H1 (cell line): ENCODE measurements at regions not wholly inside any gene's neighbourhood (a gene's known extent, or its start where the extent isn't known, plus 50 kb on each side); places are given as distances from the start of the nearest gene placed in this dataset.
A peak's percentile ranks its signal among the peaks of the same experiment; 100 is the strongest.

Source experiments
- CTCF ChIA-PET: fragments of 300-600 bp; sonication (Branson Sonifier 250); formaldehyde crosslinking; loops from one replicate; lab custom pipeline; 2021; ENCODE audit not compliant: partially characterized antibody; lab: Charles Lee
- POLR2A ChIA-PET: fragments of 300-600 bp; sonication (Branson Sonifier 250); formaldehyde crosslinking; loops from one replicate; lab custom pipeline; 2021; ENCODE audit warnings: inconsistent platforms; ENCODE audit not compliant: partially characterized antibody; lab: Charles Lee
- DNase-seq, 2 experiments: peaks; one replicate each; pipeline versions ENCODE4 v3.0.0 to v3.0.0-alpha.2; 2010 to 2022; ENCODE audit warnings: low spot score in 2 of 2, low read depth in 1 of 2, mixed read lengths in 1 of 2
- FAIRE-seq: peaks from 2 replicates; lab custom pipeline; 2011; peaks lifted over from hg19 to GRCh38; lab: Jason Lieb, UNC
- H2AFZ ChIP-seq: 2 replicates; pipeline ENCODE4 v1.8.1; 2012; ENCODE audit warnings: low read length, inconsistent platforms
- H2AK5ac ChIP-seq: 2 replicates; pipeline ENCODE4 v1.6.1; 2013; ENCODE audit warnings: low read depth, low read length
- H2BK120ac ChIP-seq: replicated peaks from 2 replicates; pipeline ENCODE3; 2013; ENCODE audit warnings: low read depth, low read length, inconsistent platforms
- H2BK12ac ChIP-seq: 2 replicates; pipeline ENCODE4 v1.6.1; 2013; ENCODE audit warnings: low read depth, low read length
- H2BK15ac ChIP-seq: 2 replicates; pipeline ENCODE4 v1.6.1; 2013; ENCODE audit warnings: low read length
- H2BK20ac ChIP-seq: 2 replicates; pipeline ENCODE4 v1.6.1; 2013; ENCODE audit warnings: low read length
- H2BK5ac ChIP-seq: 2 replicates; pipeline ENCODE4 v1.6.1; 2013; ENCODE audit warnings: low read depth, low read length
- H3K14ac ChIP-seq: 2 replicates; pipeline ENCODE4 v1.6.1; 2013; ENCODE audit warnings: inconsistent platforms; ENCODE audit not compliant: insufficient read length
- H3K18ac ChIP-seq: 2 replicates; pipeline ENCODE4 v1.6.1; 2013; ENCODE audit warnings: low read length; ENCODE audit errors: extremely low read depth
- H3K23ac ChIP-seq: 2 replicates; pipeline ENCODE4 v1.6.1; 2013; ENCODE audit warnings: inconsistent platforms; ENCODE audit not compliant: insufficient read length
- H3K23me2 ChIP-seq: 2 replicates; pipeline ENCODE4 v1.6.1; 2013; ENCODE audit warnings: low read depth, low read length
- H3K27ac ChIP-seq: 2 replicates; pipeline ENCODE4 v1.6.1; 2011; ENCODE audit warnings: low read depth, low read length, inconsistent platforms
- H3K27me3 ChIP-seq, 4 experiments: replicated peaks in 1 of 4; 1 replicate in 1 of 4; 2 replicates in 3 of 4; pipeline versions ENCODE4 v1.6.1 to v1.8.1; 2011 to 2013; ENCODE audit warnings: low read length in 3 of 4, mild to moderate bottlenecking in 3 of 4, inconsistent platforms in 2 of 4, mixed read lengths in 2 of 4, moderate library complexity in 1 of 4; ENCODE audit not compliant: control insufficient read depth in 3 of 4, insufficient read depth in 3 of 4; ENCODE audit errors: extremely low read depth in 1 of 4
- H3K36me3 ChIP-seq, 4 experiments: 2 replicates each; pipeline versions ENCODE4 v1.6.1 to v1.8.1; 2011 to 2013; ENCODE audit warnings: mild to moderate bottlenecking in 4 of 4, low read length in 3 of 4, moderate library complexity in 2 of 4, control low read depth in 1 of 4, inconsistent platforms in 1 of 4; ENCODE audit not compliant: insufficient read depth in 4 of 4, control insufficient read depth in 2 of 4
- H3K4ac ChIP-seq: replicated peaks from 2 replicates; pipeline ENCODE3; 2013; ENCODE audit warnings: low read length, low read depth, mixed read lengths, inconsistent platforms; ENCODE audit not compliant: insufficient read length
- H3K4me1 ChIP-seq, 4 experiments: replicated peaks in 1 of 4; 1 replicate in 1 of 4; 2 replicates in 3 of 4; pipeline versions ENCODE4 v1.6.1 to v1.8.1; 2011 to 2013; ENCODE audit warnings: low read length in 3 of 4, inconsistent platforms in 2 of 4, mixed read lengths in 1 of 4; ENCODE audit not compliant: insufficient read depth in 4 of 4, control insufficient read depth in 3 of 4
- H3K4me2 ChIP-seq, 2 experiments: 2 replicates each; pipeline versions ENCODE4 v1.6.1 to v1.8.1; 2011 to 2013; ENCODE audit warnings: low read depth in 2 of 2, low read length in 2 of 2, control low read depth in 1 of 2, inconsistent platforms in 1 of 2, mild to moderate bottlenecking in 1 of 2; ENCODE audit not compliant: insufficient read depth in 1 of 2
- H3K4me3 ChIP-seq, 4 experiments: fragments of 200-600, 300-600 bp in 1 of 4; sonication (generic), shearing (Covaris generic), sonication (Bioruptor Twin) in 1 of 4; 2 replicates each; pipeline versions ENCODE4 v1.5.1 to v1.8.1; 2011 to 2016; ENCODE audit warnings: low read length in 4 of 4, low read depth in 3 of 4, control low read depth in 2 of 4, inconsistent platforms in 2 of 4, mild to moderate bottlenecking in 2 of 4, mixed read lengths in 1 of 4, moderate library complexity in 1 of 4; ENCODE audit not compliant: insufficient read depth in 2 of 4; ENCODE audit errors: extremely low read depth in 1 of 4
- H3K56ac ChIP-seq: replicated peaks from 2 replicates; pipeline ENCODE3; 2013; ENCODE audit warnings: low read depth, mild to moderate bottlenecking, mixed read lengths, low read length, inconsistent platforms; ENCODE audit not compliant: insufficient read length
- H3K79me1 ChIP-seq: 2 replicates; pipeline ENCODE4 v1.6.1; 2013; ENCODE audit warnings: low read depth, low read length, control low read depth
- H3K79me2 ChIP-seq, 2 experiments: 2 replicates each; pipeline versions ENCODE4 v1.6.1 to v1.8.1; 2012 to 2013; ENCODE audit warnings: low read length in 2 of 2, mild to moderate bottlenecking in 2 of 2, inconsistent platforms in 1 of 2; ENCODE audit not compliant: insufficient read depth in 2 of 2, control insufficient read depth in 1 of 2
- H3K9ac ChIP-seq, 4 experiments: replicated peaks in 1 of 4; 1 replicate in 1 of 4; 2 replicates in 3 of 4; pipeline versions ENCODE4 v1.6.1 to v1.8.1; 2011 to 2013; ENCODE audit warnings: low read depth in 3 of 4, low read length in 3 of 4, control low read depth in 2 of 4, mild to moderate bottlenecking in 2 of 4, moderate library complexity in 2 of 4, inconsistent platforms in 1 of 4; ENCODE audit errors: extremely low read depth in 1 of 4
- H3K9me3 ChIP-seq, 2 experiments: 2 replicates each; pipeline versions ENCODE4 v1.6.1 to v1.8.1; 2012 to 2013; ENCODE audit warnings: mild to moderate bottlenecking in 2 of 2, moderate library complexity in 2 of 2, control low read depth in 1 of 2, inconsistent platforms in 1 of 2, low read depth in 1 of 2, low read length in 1 of 2, mixed read lengths in 1 of 2; ENCODE audit not compliant: insufficient read depth in 2 of 2
- H4K20me1 ChIP-seq, 2 experiments: replicated peaks in 1 of 2; 2 replicates each; pipeline versions ENCODE3 to v1.8.1; 2011 to 2013; ENCODE audit warnings: inconsistent platforms in 2 of 2, low read length in 2 of 2, mild to moderate bottlenecking in 1 of 2; ENCODE audit not compliant: insufficient read depth in 2 of 2, control insufficient read depth in 1 of 2
- H4K5ac ChIP-seq: 2 replicates; pipeline ENCODE4 v1.6.1; 2013; ENCODE audit warnings: low read length, low read depth, mixed read lengths, inconsistent platforms; ENCODE audit not compliant: insufficient read length
- H4K8ac ChIP-seq: 2 replicates; pipeline ENCODE4 v1.8.0; 2013; ENCODE audit warnings: mild to moderate bottlenecking, moderate library complexity, low read length, inconsistent platforms; ENCODE audit not compliant: insufficient read depth; ENCODE audit errors: extremely low read depth
- H4K91ac ChIP-seq: replicated peaks from 2 replicates; pipeline ENCODE3; 2013; ENCODE audit warnings: low read length, mixed read lengths, inconsistent platforms; ENCODE audit not compliant: insufficient read length
- HDAC6 ChIP-seq: IDR thresholded peaks from one replicate; pipeline ENCODE4 v1.7.1; 2012; ENCODE audit warnings: low read depth, mild to moderate bottlenecking, inconsistent platforms, low read length, moderate library complexity
- RBBP5 ChIP-seq: IDR thresholded peaks from 2 replicates; pipeline ENCODE4 v1.7.1; 2012; ENCODE audit warnings: low read depth, mild to moderate bottlenecking, inconsistent platforms, low read length, moderate library complexity, borderline replicate concordance
- WGBS, 2 experiments: shearing (Covaris generic) in 1 of 2; methylation state at CpG; one replicate each; pipeline versions ENCODE4 v1.1.6 to v1.1.7; 2013 to 2015; ENCODE audit warnings: low lambda C conversion rate in 2 of 2, mixed read lengths in 2 of 2, inconsistent platforms in 1 of 2, low coverage in 1 of 2, missing lambda C conversion rate in 1 of 2; ENCODE audit not compliant: insufficient replicate concordance in 2 of 2, insufficient coverage in 1 of 2, insufficient read length in 1 of 2; ENCODE audit errors: extremely low coverage in 1 of 2, missing lambda C conversion rate in 1 of 2; 5-methylcytosine and 5-hydroxymethylcytosine counted together

- H2BK120ac ChIP-seq: no peak overlapping the region
- no peak overlapping the region for H3K4me3 ChIP-seq
- no peak overlapping the region for H3K14ac ChIP-seq
- H3K18ac ChIP-seq: no peak overlapping the region
- FAIRE-seq (no peak), DNase-seq (no peak)
- no peaks in the 10 kb centered on the region for H3K9me3 ChIP-seq
- no peak overlapping the region for H3K56ac ChIP-seq
- H3K9ac ChIP-seq: no peak overlapping the region
- H2AFZ ChIP-seq: no peak overlapping the region
- H4K91ac ChIP-seq: no peak overlapping the region
- H3K23ac ChIP-seq: no peak overlapping the region
- H2BK20ac ChIP-seq: no peak overlapping the region
- WGBS, 2 experiments: 92% methylated on average over 25 of the region's 44 CpGs; no CpG with 5 or more reads in 1 of the 2 experiments
- TF ChIP-seq HDAC6 (no peak), RBBP5 (no peak)
- H3K36me3 ChIP-seq: no peaks in the 10 kb centered on the region
- CTCF ChIA-PET: interaction anchor here (0.9 to 5.9 kb wide), 2 partner anchors 17 to 177 kb away, joined by 3 to 49 read pairs; no protein-coding TSS in a partner anchor
- H3K4ac ChIP-seq: no peak overlapping the region
- peaks cover 3% of the 10 kb centered on the region; the same call in 1 of the 2 replicates for H3K23me2 ChIP-seq
- H4K20me1 ChIP-seq: peaks cover 0 to 6% of the 10 kb centered on the region in 2 experiments
- no peak overlapping the region for H2BK15ac ChIP-seq
- H3K79me1 ChIP-seq: no peaks in the 10 kb centered on the region
- H4K5ac ChIP-seq: no peak overlapping the region
- H3K4me1 ChIP-seq: no peaks in the 10 kb centered on the region; a peak in 1 of 7 replicates
- no peaks in the 10 kb centered on the region for H3K79me2 ChIP-seq
- H2BK5ac ChIP-seq: no peak overlapping the region
- H4K8ac ChIP-seq: peak overlapping the region; percentile 77
- no peak overlapping the region for H3K4me2 ChIP-seq
- POLR2A ChIA-PET: no interaction called here
- no peaks in the 10 kb centered on the region for H3K27me3 ChIP-seq
- no peak overlapping the region for H2AK5ac ChIP-seq
- no peak overlapping the region for H2BK12ac ChIP-seq
- H3K27ac ChIP-seq: no peak overlapping the region
These were observed 126.5 kb upstream of the NKX1-1 start for GRCh38 chr4:1532549-1533395.
